ENCODE measurements at regions not wholly inside any gene's neighbourhood (a gene's known extent, or its start where the extent isn't known, plus 50 kb on each side); places are given as distances from the start of the nearest gene placed in this dataset.
"Not testable (repeated sequence)": the region's sequence is repeated elsewhere in the genome, so short reads cannot be mapped to it uniquely, and the experiment has no call there.

GRCh38 chr1:204780630-204781029 is 90.0 kb upstream of the NFASC start:
- DNase-seq = no peak

- no peak for DNase-seq
These were observed 88.5 kb upstream of the NFASC start for GRCh38 chr1:204782118-204782700.

GRCh38 chr1:204785023-204785422 is 85.6 kb upstream of the NFASC start:
- DNase-seq = not testable (repeated sequence)

GRCh38 chr1:204788470-204788869 is 82.2 kb upstream of the NFASC start:
- no peak for DNase-seq

GRCh38 chr1:204791453-204792353 is 79.0 kb upstream of the NFASC start:
- peak in 1 of 2 donors; percentile 21 for DNase-seq

- DNase-seq = no peak
These were observed 78.3 kb upstream of the NFASC start for GRCh38 chr1:204792354-204792692.

- no peak for DNase-seq
These were observed 77.3 kb upstream of the NFASC start for GRCh38 chr1:204793259-204793914.

- not testable (repeated sequence) for DNase-seq
These were observed 73.8 kb upstream of the NFASC start for GRCh38 chr1:204796886-204797285.

- no peak for DNase-seq
These were observed 73.3 kb upstream of the NFASC start for GRCh38 chr1:204797401-204797800.

- no peak for DNase-seq
These were observed 71.0 kb upstream of the NFASC start for GRCh38 chr1:204799630-204800029.

- DNase-seq = no peak
These were observed 69.5 kb upstream of the NFASC start for GRCh38 chr1:204801211-204801610.

GRCh38 chr1:204802401-204803175 is 68.1 kb upstream of the NFASC start:
- DNase-seq = no peak

- no peak for DNase-seq
These were observed 67.1 kb upstream of the NFASC start for GRCh38 chr1:204803607-204804006.

GRCh38 chr1:204806943-204807687 is 63.5 kb upstream of the NFASC start:
- peak; percentile 58 to 76 for DNase-seq

GRCh38 chr1:204809488-204809887 is 61.2 kb upstream of the NFASC start:
- DNase-seq = no peak

GRCh38 chr1:204812842-204813241 is 57.8 kb upstream of the NFASC start:
- DNase-seq = no peak

GRCh38 chr1:204813522-204813921 is 57.1 kb upstream of the NFASC start:
- no peak for DNase-seq

GRCh38 chr1:204814166-204814884 is 56.3 kb upstream of the NFASC start:
- no peak for DNase-seq

- no peak for DNase-seq
These were observed 53.3 kb upstream of the NFASC start for GRCh38 chr1:204817341-204817740.

- no peak for DNase-seq
These were observed 51.7 kb upstream of the NFASC start for GRCh38 chr1:204818998-204819397.

GRCh38 chr1:204819495-204819894 is 51.2 kb upstream of the NFASC start:
- DNase-seq = no peak
